ENCODE measurements at regions not wholly inside any gene's neighbourhood (a gene's known extent, or its start where the extent isn't known, plus 50 kb on each side); places are given as distances from the start of the nearest gene placed in this dataset.

DNA sequence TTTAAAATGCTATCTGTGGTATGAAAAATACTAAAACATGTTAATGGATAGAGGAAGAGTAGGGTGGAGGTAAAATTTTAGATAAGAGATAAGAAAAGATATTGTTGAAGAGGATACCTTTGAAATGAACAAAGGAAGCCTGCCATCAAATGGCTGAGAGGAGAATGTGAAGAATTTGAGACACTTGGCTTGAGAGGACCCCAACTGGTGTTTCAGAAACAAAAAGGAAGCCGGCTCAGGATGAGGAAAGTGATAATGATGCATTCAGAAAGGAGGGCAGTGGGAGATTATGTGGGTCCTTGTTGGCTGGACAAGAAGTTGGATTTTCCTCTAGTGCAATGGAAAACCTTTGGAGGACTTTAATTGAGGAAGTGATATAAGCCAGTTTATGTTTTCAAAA is 264.4 kb downstream of the DUSP6 start:
- no peak for DNase-seq

DNA sequence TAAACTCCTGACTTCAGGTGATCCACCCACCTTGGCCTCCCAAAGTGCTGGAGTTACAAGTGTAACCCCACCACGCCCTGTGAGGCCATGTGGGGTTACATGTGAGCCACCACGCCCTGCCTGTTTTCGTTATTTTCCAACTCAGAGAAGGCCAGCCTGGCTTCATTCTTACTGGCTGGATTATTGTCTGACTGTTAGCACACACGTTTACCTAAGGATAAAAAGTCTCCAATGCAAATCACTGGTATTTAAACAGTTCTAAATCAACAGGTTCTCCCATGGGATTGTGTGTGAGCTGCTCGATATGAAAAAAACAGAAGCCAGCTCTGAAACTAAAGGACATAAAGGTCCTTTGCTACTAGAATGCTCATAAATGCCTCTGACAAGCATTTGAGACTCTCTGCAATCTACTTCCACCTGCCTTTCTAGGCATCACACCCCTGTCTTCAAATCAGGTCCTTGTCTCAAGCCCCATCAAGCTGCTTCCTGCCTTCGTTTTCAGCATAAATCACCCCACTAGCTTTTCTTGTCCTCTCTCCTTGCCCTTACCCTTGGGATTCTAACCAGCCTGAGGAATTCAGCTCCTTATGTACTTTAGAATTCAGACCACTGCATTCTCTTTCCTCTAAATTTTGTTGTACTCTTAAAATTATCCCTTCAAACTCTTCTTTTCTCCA is 265.0 kb downstream of the DUSP6 start:
- no peak for DNase-seq

DNA sequence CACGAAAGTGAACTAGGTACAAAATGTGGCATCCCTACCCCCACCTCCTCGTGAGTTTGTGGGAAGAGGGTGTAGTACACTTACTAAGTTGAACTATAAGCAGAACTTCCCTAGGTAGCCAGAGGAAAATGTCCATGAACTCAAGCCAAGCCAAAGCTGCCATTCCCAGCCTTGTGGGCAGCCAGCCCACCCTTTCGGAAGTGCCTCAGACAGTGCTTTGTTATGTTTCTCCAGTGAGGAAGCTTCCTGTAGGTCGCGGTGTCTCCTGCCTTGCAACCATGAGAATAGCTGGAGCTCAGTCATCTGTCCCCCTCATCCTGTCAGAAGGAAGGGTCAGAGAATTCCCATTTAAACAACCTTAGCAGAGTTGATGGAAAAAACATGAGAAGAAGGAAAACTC is 266.9 kb downstream of the DUSP6 start:
- no peak for DNase-seq

DNA sequence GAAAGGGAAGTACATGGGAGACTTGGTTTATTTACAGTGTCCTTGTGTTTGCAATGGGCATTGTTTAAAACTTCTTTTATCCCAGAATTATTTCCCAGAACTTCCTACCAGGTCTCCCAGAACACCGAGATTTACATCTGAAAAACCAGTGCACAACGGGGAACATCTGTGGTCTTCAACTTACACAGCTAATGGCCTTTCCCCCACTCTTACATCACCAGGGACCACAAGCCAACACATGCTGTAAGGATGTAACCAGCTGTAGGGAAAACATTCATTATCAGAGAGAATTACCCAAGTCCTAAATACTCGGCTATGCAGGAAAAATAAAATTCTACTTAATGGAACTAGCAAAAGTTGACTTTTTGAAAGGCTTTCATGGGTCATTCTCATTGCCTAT is 267.6 kb downstream of the DUSP6 start:
- no peak for DNase-seq

DNA sequence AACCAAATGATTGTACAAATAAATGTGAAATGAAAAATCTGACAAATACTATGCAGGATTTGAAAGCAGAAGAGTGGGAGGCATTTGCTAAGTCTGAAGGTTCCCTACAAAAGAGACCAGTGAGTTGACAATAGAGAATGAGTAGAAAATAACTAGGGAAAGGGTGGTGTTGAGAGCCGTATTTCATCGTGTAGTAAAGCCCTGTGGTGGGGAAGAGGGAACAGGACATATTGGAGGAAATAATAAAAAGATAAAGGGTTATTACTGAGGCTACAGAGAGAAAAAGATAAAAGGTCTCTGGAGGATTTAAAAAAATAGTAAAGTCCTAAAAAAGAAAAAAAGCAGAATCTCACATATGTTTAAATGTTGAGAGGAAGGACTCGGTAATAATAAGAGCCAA is 268.8 kb downstream of the DUSP6 start:
- no peak for DNase-seq

DNA sequence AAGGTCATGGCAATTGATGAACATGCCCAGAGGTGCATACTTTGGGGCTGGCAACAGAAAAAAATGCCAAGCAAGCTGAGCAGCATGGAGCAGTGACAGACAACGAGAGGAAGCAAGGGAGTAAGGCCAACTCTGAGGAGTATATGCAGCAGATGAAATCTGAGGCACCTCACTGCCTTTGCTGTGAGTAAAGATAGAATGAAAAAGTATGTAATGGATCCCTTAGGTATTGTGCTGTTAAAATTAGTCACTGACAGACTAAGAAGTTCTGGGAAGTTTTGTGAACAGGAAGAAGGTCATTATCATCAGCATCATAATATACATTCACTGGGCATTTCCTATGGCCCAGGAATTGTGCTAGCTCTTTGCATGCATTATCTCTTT is 269.9 kb downstream of the DUSP6 start:
- no peak for DNase-seq

GRCh38 chr12:89081719-89082369 is 270.5 kb downstream of the DUSP6 start:
- no peak for DNase-seq

GRCh38 chr12:89080793-89081465 is 271.4 kb downstream of the DUSP6 start:
- no peak for DNase-seq

GRCh38 chr12:89075880-89076540 is 276.3 kb downstream of the DUSP6 start:
- DNase-seq, result no peak

- DNase-seq, result no peak
Measured at GRCh38 chr12:89073659-89074058, 278.6 kb downstream of the DUSP6 start.

DNA sequence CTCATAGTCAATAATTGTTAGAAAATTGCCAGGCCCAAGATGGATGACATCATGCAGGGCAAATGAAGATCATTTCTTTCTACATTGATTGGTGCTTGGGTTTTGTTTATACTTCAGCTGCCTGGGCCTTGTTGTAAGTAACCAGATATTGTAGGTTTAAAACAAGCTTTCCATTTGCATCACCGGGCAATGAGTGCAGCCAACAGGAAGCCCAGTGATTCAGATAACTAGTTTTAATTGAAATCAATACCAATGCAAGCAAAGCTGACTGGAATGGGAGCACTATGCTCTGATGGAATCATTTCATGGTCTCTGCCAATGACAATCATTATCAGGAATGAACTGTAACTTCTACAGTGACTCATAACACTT is 279.3 kb downstream of the DUSP6 start:
- no peak for DNase-seq

DNA sequence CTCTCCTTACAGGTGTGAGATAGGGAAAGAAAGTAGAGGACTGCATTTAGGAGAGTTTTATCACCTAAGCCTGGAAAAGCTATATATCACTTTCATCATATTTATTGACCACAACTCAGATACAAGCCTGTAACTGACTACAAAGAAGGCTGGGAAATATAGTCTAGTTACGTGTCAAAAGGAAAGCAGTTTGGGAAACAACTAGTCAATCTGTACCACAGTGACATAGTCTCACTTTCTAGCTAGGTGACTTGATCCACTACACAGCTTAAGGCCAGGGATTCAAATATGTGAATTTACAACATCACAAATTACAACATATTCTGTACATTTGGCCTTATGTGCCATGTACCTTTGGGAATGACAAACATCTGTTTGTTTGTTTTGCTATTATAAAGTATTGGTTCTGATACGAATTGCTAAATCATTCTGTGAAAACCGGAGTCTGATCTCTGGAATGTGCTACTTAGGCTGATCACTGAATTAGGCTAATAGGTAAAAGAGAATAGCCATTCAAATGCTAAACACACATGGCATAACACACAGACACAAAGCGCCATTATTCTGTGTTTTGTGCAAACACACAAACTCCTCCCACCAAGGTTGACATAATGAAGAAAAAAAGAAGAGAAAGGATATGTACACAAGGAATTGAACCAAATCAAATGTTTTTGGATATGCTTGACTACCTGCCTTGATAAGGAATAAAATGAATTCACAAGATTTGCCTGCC is 279.8 kb downstream of the DUSP6 start:
- no peak for DNase-seq

- no peak for DNase-seq
Measured at GRCh38 chr12:89070603-89071002, 281.7 kb downstream of the DUSP6 start.

DNA sequence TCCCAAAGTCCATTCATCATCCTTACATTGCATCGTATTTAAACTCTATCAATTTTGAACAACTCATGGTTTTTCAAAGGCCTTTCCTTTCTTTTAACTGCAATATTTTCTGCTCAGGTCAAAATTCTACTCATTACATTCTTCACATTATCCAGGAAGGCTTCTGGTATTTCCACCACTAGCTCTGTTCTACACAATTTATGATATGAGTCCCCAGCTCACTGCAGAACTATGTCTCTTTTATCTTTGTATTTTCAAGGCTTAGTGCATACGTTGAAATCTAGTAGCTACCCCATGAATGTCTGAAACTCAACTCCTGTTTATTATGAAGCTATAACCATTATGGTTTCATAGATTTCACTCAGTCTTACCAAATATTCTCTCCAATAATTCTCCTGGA is 282.9 kb downstream of the DUSP6 start:
- no peak for DNase-seq

DNA sequence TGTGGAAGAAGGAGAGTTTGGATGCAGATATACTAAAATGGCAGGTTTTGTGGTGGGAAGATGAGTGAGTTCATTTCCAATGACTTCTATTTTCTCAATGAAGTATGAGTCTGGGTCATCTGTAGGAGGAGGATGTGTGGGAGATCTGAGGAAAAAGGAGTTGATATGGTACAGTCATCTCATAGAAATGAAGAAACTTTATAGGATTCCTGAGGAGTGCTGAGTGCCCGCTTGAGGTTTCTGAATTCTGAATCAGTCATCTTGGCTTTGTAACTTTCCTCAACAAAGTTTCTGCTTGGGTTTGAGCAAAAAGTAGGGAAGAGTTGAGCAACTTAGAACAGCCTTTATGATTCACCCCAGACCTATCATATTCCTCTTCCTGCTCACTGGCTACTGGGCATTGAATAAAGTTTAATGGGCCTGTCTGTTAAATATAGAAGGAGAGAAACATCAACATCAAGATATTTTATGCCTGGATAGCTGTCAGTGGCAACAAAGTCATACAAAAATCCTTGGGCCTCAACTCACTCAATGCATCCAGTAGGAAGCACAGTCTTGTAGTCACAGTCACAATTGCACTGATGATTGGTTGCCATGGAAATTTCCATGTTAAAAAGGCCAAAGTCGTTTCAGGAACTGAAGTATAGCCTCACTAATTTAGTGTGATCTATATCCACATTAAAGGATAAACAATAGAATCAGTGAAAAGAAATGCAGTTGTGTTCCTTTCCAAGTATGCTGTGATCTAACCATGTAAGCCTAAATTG is 284.7 kb downstream of the DUSP6 start:
- no peak for DNase-seq

GRCh38 chr12:89064780-89065179 is 287.5 kb downstream of the DUSP6 start:
- no peak for DNase-seq

- no peak for DNase-seq
Measured at GRCh38 chr12:89064151-89064550, 288.1 kb downstream of the DUSP6 start.

- DNase-seq, result no peak
Measured at GRCh38 chr12:89062996-89063395, 289.3 kb downstream of the DUSP6 start.

- DNase-seq, result no peak
Measured at GRCh38 chr12:89059721-89060541, 292.4 kb downstream of the DUSP6 start.

- no peak for DNase-seq
Measured at GRCh38 chr12:89059056-89059455, 293.2 kb downstream of the DUSP6 start.

DNA sequence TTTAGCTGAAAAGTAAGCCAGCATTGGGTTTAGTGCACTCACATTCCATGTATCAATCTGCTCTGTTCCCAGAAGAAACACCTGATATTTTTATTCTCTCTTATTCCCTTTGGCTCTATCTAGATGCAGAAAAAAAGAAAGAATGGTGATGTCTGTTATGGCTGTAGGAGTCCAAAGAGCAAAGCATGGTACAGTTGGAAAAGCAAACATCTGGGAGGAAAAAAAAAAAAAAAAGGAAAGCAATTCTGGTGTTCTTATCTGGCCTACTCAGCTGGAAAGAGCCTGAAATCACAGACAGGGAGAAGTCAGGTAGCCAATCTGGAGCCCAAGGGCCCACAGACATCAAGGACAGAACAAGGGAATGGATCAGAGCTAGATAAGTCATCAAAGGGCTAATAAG is 293.9 kb downstream of the DUSP6 start:
- no peak for DNase-seq

All from GOT3 (cell line).